LHCN-M2 (cell line): ENCODE measurements at regions not wholly inside any gene's neighbourhood (a gene's known extent, or its start where the extent isn't known, plus 50 kb on each side); places are given as distances from the start of the nearest gene placed in this dataset.

Source experiments
- DNase-seq: peaks from one replicate; pipeline ENCODE4 v3.0.0-alpha.2; 2012; ENCODE audit warnings: low read depth

DNA sequence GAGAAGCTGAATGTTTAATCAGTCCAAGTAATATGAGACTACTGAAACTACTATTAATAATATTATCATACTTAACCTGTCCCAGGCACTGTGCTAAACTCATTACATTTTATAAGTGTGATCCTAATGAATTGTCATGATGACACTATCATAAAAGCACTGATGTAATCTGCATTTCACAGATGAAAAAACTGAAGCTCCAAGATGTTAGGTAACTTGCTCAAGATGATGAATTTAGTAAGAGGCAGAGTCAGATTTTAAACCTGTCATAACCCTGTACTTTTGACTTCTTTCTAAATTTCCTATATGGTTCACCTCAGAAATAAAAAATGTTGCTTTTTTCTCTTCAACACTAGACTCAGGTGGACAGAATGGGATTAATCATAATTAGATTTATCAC is 237.6 kb downstream of the ALDH8A1 start:
- DNase-seq, result no peak

DNA sequence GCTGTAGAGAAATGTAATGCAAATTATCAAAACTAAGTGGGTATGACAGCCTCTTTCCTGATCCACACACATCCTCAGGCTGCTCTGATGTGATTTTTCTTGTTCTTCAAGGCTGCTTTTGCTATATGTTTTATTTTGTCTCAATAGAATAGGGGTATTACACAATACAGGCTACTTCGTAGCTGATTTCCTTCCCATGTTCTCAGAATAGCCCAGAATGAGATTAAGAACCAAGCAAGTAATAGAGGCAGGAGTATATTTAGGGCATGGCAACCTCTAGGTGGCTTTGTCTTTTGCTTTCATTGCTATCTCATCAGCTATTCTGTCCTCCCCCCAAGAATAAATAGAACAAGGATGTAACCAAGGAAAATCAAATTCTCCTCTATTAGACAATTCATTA is 241.8 kb downstream of the ALDH8A1 start:
- DNase-seq, result no peak

DNA sequence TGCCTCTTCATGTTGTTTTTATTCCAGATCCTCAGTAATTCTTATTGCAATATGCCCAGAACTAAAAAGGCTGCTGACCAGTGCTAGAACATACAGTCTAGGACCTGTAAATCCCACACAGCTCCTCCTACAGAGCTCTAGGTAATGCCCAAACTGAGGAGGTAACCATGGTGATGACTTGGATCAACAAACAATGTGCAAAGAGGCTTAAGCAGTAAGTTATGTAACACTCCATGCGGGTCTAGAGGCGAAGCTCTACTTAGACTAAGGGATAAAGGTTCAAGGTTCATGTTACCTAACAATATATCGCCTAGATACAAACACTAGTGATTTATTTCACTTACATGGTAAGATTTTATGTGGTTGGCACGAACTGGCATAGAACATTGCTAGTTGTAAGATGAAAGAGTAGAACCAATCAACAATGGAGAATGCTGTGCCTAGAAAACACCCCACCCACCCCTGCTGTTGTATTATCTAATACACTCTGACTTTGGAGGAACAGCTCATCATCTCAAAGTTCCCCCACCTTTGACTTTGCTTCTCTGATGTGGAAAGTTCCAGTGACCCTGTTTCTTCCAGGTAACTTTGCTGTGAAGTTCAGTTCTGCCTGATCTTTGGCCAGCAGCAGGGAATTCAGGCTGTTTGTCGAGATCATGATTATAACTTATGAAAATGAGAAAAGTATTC is 242.4 kb downstream of the ALDH8A1 start:
- peak; percentile 39 for DNase-seq

DNA sequence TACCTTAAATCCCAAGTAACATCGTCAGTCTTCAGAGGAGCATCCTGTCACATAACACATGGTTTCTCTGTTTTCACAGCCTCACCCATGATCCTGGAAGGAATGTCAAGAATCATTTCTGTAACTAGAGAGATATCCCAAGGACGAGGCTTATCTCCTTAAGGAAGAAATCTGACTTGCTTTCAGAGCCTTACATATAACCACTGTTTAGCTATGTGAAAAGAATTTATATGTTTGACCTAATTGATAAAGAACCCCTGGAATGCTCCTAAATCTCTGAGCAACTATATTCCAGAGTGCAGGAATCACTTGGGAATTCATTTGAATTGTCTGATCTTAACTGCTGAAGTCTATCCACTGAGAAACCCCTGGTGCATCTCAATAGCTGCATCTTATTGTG is 243.1 kb downstream of the ALDH8A1 start:
- DNase-seq, result no peak

DNA sequence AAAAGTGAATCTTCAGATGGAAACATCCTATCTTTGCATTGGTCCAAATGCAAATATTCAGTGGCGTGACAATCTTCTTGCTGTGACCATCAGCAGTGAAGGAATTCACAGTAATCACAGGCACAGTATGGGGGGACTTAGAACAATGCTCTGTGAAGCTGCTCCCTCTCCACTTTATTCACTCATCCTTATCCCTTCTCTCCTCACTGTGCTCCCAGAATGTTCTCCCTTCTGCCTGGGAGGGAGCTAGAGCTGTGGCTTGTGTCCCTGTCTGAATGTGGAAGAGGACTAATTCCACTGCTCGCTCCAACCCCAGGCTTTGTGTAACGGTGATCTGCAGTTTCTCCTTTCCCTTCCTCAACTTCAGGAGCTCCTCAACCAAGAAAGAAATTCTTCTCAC is 243.7 kb downstream of the ALDH8A1 start:
- DNase-seq, result no peak

DNA sequence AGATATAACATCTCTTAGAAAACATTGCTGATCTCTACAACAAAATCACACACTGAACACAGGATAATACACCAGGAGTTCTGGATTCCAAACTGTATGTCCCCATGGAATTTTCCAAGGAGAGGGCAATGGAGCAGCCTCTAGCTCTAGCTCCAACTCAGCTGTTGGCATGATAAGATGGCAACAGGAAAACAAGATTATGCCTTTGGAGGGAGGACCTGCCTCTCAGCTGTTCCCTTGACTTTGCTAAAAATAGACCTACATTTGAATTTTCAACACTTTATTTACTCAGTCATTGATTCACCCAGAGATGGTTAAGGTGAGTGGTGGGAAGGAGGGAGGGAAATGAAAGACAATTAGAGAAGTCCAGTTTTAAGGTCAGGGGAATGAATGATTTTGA is 246.7 kb downstream of the ALDH8A1 start:
- peak; percentile 46 for DNase-seq

DNA sequence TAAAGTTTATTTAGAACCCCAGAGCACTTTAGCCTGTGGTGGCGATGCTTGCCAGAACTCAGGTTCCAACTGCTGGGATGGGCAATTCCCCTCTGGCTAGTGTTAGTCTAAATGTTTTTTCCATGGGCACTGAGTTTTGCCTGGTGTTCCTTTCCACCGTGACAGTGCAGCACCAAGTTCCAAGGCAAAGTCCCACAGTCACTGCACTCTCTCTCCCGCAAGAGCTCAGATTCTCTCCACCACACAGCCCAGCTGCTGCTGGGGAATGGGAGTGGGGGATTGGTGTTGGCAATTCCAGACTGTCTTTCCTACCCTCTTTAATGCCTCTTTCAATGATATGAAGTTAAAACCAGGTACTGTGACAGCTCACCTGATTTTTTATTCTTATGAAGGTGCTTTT is 247.6 kb downstream of the ALDH8A1 start:
- DNase-seq, result no peak

DNA sequence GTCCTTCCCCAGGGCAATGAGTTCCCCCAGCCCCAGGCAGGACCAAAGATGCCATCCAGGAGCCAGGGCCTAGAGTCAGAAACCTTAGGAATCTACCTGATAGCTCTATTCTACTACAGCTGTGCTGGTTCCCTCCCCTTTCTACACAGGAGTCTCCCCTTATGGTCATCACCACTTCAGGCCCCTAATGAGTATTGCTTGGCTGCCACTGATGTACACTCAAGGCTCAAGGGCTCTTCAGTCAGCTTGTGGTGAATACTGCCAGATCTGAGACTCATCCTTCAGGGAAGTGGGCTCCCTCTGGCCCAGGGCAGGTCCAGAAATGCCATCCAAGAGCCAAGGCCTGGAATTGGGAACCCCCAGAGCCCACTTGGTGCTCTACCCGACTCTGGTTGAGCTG is 248.6 kb downstream of the ALDH8A1 start:
- DNase-seq, result no peak

DNA sequence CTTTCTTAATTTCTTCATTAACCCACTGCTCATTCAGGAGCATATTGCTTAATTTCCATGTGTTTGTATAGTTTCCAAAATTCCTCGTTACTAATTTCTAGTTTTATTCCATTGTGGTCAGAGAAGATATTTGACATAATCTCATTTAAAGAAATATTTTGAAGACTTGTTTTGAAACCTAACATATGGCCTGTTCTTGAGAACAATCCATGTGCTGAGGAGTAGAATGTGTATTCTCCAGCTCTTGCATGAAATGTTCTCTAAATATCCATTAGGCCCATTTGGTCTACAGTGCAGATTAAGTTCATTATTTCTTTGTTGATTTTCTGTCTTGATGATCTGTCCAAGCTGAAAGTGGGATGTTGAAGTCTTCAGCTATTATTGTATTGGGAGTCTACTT is 251.7 kb downstream of the ALDH8A1 start:
- no peak for DNase-seq

DNA sequence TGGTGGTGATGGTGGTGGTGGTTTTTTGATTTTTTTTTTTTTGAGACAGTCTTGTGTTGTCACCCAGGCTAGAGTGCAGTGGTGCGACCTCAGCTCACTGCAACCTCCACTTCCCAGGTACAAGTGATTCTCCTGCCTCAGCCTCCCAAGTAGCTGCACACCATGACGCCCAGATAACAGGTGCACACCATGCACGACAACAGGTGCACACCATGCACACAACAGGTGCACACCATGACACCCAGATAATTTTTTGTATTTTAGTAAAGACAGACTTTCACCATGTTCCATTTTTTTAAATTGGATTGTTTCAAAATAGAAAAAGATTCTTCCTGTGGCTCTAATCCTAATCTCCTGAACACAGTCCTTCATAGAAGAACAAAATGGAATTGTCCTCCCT is 257.9 kb downstream of the ALDH8A1 start:
- no peak for DNase-seq

DNA sequence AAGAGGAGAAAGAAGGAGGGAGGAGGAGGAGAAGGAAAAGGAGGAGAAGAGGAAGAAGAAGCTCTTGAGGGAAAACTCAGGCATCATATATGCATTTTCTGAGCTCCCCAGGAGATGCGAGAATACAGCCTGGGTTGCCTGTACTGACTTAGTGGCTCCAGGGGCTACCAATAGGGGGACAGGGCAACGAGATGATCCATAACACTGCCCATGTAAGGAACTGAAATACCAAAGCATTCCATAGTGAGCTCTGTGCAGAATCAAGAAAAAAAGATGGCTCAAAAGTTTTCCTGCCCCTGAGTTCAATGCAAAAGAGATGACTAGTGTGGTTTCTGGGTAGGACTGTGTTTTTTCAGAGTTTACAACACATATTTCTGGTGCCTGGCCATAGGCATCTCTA is 258.7 kb downstream of the ALDH8A1 start:
- DNase-seq, result no peak

DNA sequence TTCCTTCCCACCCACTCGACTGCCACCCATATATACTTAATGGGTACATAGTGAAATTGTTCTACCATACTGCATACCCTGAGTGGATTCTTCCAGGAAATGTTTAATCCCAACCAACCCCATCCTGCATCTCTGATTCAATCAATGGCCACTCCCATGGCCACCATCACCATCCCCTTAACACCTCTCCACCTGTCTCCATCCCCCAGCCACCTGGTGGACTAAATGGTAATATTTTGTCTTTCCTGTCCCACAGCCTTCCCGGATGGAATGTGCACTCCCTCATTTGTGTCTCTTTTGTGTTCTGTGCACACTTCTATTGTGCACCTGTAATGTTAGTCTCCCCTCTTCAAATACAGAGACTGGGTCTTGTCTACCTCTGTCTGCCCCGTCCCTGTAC is 259.9 kb downstream of the ALDH8A1 start:
- no peak for DNase-seq

DNA sequence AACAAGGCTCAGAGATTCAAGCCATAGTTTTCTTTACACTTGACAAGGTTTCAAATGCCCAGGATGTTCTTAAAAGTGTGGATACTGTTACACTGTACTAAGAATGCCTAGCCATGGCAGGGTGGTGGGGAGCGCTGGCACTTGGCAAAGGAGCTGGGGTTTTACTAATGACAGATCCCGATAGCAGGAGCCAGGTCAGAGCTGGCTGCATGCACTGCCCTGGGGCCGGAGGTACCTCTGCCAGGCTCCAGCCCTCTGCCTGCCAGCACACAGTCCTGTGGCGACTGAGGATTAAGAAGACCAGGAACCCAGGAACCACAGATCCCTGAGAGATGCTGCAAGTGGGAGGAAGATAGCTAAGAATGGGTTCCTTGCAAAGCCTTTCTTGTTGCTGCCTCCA is 260.3 kb downstream of the ALDH8A1 start:
- no peak for DNase-seq

DNA sequence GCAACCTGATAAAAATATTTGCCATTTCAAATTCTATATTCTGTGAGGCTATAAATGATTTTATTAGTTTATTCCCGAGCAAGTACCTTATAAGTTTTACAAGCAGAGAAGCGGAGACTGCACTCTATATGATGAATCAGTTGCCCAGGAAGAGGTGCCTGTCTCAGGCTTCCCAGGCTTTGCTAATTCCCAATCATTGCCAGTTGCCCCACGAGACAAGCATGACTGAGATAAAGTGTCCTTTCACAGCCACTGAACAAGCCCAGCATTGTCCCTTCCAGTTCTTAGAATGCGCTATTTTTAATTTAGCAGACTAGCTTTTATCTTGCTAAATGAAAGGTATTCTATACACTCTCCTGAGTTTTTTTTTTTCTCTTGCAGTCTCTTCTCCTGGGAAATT is 260.7 kb downstream of the ALDH8A1 start:
- no peak for DNase-seq

DNA sequence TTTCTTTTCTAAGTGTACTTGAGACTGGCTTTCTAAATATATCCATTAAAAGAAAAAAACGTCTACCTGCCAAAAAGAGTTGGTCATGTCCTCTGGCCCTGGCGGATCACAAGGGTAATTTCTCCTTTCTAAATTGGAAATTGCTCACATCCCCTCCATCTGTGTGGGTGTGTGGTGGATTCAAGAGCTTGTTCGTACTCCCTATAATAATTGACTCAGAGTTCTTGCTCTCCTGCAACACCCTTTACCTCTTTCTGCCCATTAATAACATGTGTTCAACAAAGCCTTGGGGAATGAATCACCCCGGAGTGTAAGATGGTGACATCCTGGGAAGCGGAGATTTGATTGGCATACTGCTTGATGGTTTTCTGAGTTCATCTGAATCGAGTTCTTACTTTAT is 263.8 kb downstream of the ALDH8A1 start:
- peak; percentile 53 for DNase-seq

DNA sequence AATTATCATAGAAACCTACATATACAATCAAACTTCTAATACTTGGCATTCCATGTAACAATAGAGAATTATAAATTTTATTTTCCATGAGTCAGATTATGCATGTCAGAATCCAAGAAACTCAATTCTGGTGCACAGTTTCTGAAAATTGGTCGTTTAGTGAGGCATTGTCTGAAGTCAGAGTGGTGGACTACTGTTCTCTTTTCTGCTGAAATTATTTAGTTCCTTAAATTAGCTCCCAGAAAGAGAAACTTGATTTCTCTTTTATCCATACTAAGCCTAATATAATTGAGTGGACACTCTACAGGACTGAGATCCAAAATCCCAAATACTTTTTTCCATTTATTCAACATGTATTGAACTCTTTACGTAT is 265.5 kb downstream of the ALDH8A1 start:
- peak; percentile 29 for DNase-seq

DNA sequence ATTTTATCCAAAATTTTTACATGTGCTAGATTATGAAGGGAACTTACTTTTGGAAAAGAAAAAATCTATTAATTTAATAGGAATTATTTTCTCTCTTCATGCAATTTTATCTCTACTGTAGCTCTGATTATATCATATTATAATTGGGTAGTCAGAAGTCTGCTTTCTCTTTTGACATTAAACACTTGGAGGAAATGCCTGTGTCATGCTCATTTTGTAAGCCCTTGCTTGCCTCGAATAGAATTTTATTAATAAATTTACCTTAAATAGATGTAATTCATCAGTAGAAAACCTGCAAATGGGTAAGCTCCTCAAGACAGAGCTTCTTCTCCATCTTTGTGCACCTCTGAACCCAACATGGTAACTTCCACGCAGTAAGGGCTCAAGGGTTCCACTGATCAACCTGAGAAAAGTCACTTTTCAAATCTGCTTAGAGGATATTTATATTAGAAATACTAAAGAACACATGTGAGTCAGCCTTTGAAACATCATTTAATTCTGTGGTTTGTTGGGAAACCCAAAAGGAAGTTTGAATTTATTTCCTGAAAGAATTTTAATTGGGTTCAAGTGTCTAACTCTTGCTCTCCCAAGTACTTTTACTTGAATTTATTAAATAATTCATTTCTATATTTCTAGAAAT is 266.0 kb downstream of the ALDH8A1 start:
- peak; percentile 51 for DNase-seq

DNA sequence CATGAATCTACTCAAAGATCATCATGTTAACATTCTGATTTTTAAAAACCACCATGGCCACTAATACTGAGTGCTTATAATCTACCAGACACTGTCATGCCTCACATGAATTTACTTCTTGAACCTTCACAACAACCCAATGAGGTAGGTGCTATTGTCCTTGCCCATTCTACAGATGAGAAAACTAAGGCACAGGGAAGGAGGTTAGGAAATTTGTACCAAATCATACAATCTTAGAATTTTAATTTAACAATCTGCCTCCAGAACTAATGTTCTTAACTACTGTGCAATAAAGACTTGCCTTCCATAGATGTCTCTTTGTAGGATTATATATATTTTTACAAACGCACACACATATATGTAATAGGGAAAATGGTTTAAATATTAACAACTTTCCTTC is 269.5 kb downstream of the ALDH8A1 start:
- DNase-seq, result no peak

DNA sequence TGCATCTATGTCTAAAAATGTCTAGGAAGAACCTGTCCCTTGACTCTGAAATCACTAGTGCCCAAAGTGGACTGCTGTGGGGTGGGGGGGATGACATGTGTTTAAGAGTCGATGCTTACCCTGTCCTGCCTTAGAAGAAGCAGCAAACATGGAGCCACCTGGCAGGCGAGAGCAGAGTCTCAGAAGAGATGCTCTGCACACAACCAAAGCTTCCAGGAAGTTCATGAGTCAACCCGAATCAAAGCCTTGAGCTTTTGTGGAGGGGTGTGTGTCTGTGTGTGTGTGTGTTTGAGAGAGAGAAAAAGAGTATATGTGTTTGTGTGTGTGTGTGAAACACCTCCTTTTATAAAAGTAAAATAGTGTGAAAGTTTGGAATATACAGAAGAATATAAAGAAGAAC is 269.9 kb downstream of the ALDH8A1 start:
- no peak for DNase-seq

DNA sequence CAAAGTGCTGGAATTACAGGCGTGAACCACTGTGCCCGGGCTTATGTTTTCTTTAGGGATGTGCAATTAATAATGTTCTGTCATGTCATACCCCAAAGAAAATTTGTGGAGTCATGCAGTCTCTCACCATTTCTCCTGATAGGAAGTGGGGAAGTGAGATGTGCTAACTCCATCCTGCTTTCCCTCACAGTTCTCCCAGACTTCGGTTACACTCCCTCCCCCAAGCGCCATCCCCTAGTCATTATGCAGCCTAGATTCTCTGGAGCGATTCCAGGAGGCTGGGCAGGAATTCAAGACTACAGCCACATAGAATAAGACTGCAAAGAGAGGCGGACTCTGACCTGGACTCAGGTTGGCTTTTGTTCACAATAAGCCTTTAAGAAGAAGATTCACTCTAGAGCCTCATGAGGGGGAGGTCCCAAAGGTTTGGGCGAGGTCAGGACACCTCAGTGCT is 271.4 kb downstream of the ALDH8A1 start:
- peak; percentile 59 for DNase-seq

DNA sequence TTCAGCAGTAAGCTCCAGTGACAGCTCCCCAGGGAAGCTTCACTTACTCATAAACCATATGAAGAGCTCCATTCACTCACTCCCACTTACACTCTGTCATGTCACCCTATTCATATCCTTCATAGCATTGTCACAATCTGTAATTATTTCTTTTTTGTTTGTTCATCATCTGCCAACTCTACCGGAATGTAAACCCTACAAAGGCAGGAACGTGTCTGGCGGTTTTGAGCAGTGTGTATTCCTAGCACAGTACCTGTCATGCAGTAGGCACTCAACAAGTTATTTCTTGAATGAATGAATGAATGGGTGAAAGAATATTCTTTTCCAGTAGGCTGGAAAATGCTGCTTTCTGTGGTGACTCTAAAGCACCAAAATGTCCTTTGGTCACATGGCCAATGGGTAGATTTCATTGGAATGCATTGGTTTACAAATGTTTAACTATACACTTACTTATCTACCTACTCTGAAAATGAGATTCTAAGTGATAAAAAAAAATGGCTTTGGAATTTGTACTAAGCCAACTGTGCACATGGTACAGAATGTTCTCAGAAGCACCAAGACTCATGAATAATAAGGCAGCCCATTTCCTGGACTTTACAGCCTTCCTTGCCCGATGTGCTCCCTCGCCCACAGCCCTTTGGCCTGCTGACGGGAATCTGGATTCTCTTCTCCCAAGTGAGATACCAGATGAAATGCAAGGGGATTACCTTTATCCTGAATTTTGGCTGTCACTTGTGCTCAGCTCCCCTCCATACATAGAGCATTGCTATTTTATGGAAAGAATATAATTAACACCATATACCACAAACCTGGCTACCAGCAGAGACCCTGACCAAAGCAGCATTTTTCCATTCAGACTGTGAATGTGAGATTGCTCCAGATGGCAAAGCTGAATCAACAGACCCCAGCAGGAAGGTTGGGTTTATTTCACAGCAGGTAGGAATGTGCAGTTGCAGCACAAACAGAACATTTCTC is 273.3 kb downstream of the ALDH8A1 start:
- DNase-seq, result peak; percentile 73
